Anterior cingulate cortex (tissue), 58 donors: ENCODE measurements at regions not wholly inside any gene's neighbourhood (a gene's known extent, or its start where the extent isn't known, plus 50 kb on each side); places are given as distances from the start of the nearest gene placed in this dataset.
"Not testable (repeated sequence)": the region's sequence is repeated elsewhere in the genome, so short reads cannot be mapped to it uniquely, and the experiment has no call there.

ENCODE experiments used
- DNase-seq, 58 donors: peaks; one replicate each; lab custom pipeline; 2025; lab: John Stamatoyannopoulos, UW

GRCh38 chr2:142294225-142294624, 163.4 kb upstream of the LRP1B start:
- no peak for DNase-seq

- DNase-seq: no peak
These were observed 161.2 kb upstream of the LRP1B start for GRCh38 chr2:142291969-142292368.

DNA sequence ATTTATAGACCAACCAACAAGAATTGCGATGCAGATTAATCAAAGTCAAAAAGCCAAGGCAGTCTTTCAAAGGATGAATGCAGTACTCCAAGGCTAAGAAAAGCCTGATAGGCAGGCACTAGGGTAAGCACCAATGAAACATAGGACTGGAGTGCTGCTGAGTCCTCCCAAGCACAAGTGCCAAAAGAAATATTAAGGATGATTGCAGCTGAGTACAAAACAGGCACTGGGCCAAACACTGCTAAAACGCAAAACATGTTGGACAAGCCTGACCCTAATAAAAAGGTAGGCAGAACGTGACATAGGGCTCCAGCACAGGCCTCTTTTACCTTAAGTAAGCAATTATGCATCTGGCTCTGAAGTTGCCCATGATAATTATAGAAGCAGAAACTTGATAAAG, 160.1 kb upstream of the LRP1B start:
- no peak for DNase-seq

DNA sequence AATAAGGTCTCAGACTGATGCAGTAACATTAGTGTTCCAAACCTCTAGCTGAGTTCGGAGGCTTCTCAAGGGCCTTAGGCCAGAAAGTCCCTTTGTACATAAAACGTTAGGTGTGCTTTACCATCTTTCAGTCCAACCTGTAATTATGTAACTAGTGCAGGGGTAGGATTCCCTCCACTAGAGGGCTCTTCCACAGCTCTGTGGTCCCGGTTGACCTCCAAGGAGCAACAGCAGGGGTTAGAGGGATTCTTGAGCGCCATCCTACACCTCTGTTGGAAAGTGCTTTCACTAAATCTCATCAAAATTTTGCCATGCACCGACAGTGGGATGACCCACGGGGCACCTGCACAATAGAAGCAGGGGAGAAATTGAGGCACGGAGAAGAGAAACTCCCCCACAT, 155.8 kb upstream of the LRP1B start:
- no peak for DNase-seq

DNA sequence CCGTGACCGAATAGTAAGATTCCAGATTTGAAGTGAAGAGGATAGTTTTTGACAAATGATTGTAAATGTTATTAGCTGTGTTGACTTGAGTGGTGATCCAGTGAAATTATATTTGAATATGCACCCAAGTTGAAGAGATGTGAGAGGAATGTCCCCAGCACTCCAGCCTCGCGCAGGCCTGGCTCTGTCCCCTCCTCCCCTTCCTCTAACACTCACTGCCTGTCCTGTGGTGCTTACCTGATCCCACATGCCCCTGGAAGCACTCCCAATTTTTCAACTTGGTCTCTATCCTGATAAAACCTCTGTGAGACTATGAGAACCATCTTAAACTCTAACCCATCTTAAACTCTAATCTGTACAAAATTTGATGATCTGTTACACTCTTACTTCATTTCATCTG, 154.7 kb upstream of the LRP1B start:
- no peak for DNase-seq

GRCh38 chr2:142284336-142284735, 153.5 kb upstream of the LRP1B start:
- DNase-seq: not testable (repeated sequence)

DNA sequence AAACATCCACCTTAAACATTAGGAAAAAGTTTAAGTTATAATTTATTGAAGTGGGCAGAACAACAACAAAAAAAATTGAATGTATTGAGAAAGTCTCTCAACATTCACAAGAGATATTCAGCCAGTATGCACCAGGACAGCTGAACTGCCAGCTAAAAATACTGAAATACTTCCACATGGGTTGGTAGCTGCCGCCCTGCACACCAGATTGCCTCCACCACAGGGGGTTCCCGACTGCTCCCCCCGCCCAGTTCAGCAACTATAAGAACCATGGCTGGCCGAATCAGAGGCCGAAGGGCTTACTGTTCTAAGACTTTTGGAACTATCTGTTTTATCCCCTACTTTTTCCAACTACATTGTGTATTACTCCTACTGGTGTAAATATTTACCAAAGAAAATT, 150.0 kb upstream of the LRP1B start:
- DNase-seq: no peak

- DNase-seq: no peak
These were observed 140.2 kb upstream of the LRP1B start for GRCh38 chr2:142270990-142271389.

- no peak for DNase-seq
These were observed 139.5 kb upstream of the LRP1B start for GRCh38 chr2:142270291-142270690.

GRCh38 chr2:142259356-142259755, 128.5 kb upstream of the LRP1B start:
- DNase-seq: no peak

DNA sequence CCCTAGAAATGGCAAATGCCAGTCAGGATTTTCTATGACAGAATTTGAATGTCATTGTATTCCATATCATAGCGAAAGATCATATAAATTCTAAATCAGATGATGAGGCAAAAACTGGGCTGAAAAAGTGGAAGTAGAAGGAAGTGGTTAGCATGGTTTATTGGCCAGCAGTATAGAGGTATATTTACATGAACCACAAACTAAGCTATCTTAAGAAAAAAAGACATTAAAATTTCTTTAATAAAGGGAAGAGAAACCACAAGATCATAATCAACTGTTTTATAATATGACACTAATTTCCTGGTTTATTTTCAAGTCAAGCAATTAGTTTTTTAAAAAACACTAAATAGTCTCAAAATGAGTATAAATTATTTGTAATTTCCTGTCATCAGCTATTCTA, 123.2 kb upstream of the LRP1B start:
- no peak for DNase-seq

- DNase-seq: no peak
These were observed 110.2 kb upstream of the LRP1B start for GRCh38 chr2:142241016-142241415.

GRCh38 chr2:142236181-142236580, 105.4 kb upstream of the LRP1B start:
- no peak for DNase-seq

- no peak for DNase-seq
These were observed 103.9 kb upstream of the LRP1B start for GRCh38 chr2:142234741-142235140.

DNA sequence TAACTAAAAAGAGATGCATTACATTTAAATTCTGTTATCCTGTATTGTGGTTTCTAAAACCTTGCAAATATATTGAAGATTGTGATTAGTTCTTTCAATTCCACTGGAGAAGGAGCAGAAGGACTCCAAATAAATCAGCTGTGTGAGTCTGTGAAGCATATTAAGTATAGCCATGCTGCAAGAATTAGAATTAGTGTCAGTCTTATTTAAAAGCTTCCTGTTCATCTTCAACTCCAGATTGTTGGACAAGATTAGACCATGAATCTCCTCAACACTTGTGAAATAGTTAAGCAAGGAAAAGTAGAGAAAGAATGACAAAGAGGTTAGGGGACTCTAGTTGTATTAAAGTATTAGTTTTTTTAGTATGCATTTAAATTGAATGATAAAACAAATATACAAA, 92.5 kb upstream of the LRP1B start:
- DNase-seq: no peak

GRCh38 chr2:142222715-142223114, 91.9 kb upstream of the LRP1B start:
- DNase-seq: no peak

GRCh38 chr2:142220901-142221300, 90.1 kb upstream of the LRP1B start:
- DNase-seq: no peak

DNA sequence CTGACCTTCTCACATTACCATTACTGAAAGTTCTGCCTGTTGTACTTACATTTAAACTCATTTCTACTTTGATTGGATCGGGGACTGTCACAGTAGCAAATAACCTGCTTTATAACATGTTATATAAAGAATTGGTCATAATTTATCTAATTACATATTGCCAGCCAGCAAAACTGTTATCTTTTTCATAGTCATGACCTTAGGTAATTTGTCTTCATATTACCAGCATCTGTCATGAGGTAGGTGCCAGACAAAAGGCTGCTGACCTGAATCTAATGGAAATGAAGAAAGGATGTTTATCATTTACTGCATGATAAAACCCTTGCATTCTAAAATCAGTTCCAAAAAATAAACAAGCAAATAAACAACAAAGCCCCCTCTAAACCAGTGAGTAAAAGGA, 89.4 kb upstream of the LRP1B start:
- DNase-seq: no peak

- no peak for DNase-seq
These were observed 87.7 kb upstream of the LRP1B start for GRCh38 chr2:142218471-142218870.

DNA sequence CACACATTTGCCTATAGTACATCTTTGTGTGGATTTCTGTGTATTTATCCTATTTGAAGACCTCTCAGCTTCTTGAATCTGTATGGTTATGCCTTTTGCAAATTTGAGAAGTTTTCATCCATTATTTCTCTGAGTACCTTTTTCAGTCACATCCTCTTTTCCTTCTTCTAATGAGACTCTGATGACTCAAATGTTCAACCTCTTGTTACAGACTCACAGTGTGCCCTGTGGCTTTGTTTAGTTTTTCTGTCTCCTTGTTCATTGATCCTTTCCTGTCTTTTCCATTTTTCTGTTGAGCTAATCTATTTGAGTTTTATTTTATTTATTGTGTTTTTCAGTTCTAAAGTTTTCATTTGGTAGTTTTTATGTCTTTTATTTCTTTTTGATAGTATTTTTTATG, 87.0 kb upstream of the LRP1B start:
- DNase-seq: no peak

GRCh38 chr2:142200062-142200461, 69.2 kb upstream of the LRP1B start:
- no peak for DNase-seq

GRCh38 chr2:142199073-142199472, 68.3 kb upstream of the LRP1B start:
- DNase-seq: no peak

DNA sequence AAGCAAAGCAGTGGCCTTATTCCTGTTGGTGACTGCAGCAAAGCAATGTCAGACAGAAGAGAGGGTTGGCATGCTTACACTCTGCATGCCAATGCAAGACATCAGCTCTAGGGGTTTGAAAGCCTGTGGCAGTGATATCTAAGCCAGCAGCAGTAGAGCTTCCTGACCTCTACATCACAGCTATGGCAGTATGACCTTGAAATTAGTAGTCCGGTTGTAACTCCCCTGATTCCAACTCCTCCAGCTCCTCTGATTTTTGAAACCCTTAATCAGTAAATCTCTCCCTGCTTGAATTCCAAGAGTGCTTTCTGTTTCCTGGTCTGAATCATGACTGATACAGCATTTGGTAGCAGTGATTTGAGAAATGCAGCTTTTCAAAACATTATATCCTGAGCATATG, 60.0 kb upstream of the LRP1B start:
- no peak for DNase-seq

DNA sequence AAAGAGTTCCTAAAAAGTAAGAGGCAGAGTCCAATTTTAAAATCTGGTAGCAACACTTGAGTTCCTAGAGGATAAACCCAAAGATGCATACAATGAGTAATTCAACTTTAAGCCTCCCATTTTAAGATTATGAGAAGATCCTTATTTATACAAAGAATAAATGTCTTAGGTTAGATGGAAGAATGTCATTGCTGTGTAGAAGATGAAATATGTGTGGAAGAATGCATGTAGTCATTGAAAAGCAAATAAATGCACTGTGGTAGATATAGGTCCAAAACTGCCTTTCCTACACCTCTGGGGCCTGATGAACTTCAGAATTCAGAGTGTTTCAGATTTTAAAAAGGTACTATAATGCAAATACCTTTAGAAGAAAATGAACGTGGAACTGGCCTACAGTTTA, 58.7 kb upstream of the LRP1B start:
- no peak for DNase-seq
